HG02588 (cell line): ENCODE measurements at regions not wholly inside any gene's neighbourhood (a gene's known extent, or its start where the extent isn't known, plus 50 kb on each side); places are given as distances from the start of the nearest gene placed in this dataset.
"Not testable (repeated sequence)": the region's sequence is repeated elsewhere in the genome, so short reads cannot be mapped to it uniquely, and the experiment has no call there.

Experiments used
- ATAC-seq: cut with Tn5 transposase; IDR thresholded peaks from one replicate; pipeline ENCODE4 v1.9.1; 2021; ENCODE audit warnings: mild to moderate bottlenecking, moderate library complexity; ENCODE audit not compliant: unreplicated experiment

- no peak for ATAC-seq
These were observed 458.3 kb downstream of the MFSD1 start for GRCh38 chr3:159260049-159260662.

DNA sequence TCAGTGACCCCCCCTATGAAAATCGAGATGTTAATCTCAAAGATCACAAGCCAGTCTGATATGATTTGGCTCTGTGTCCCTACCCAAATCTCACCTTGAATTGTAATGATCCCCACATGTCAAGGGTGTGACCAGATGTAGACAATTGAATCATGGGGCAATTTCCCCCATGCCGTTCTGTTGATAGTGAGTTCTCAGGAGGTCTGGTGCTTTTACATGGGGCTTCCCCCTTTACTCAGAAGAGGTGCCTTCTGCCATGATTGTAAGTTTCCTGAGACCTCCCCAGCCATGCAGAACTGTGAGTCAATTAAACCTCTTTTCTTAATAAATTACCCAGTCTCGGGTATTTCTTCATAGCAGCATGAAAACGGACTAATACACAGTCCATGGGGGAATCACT is 459.5 kb downstream of the MFSD1 start:
- ATAC-seq = not testable (repeated sequence)

DNA sequence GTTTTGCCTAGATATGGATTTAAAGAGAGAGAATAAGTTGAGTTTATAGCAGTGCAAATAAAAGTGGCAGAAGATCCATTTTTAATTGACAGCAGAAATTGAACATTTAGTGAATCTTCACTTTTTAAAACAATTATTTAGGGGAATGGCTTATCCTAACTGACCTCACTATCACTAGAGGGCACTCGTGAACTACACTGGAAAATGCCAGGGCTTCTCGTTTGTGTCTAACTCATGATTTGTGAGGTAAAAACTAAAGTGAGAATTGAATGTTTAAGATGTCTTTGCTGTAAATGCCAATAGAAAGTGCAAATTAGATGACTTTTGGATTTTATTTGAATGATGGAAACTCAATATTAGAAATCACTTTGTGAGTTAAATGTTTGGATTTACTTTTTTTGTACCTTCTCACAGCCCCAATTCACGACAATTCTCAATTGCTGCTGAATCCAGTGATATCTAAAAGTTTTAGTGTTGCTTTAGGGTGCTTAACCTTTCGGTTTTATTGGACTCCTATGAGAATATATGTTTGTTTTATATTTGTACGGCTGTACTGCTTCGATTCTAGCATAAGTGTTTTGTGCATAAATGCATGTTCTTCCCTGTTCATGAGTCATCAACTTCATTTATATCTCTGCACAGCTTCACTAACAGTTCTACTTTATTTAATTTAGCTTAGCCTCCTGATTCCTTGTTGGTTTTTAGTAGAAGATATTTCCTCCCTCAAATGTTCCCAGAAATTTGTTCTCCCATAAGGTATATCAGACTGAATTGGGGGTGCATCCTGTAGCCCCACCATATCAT is 462.1 kb downstream of the MFSD1 start:
- ATAC-seq = no peak

DNA sequence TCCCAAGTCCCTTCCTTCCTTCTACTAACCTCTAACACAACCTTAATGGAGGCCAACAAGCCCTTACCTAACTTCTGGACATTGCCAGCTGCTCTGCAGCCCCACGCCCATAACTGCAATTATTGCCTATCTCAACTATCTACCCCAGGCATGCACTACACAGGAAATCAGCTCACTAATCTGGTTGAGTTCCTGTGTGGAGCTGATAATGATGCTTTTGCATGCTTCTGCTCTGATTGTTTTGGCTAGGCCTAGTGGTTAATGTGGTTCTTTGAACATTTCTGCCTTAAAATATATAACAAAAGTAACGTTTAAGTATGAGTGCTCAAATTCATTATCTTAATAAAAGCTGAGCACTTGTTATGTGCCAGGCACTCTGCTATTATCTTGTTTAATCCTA is 463.9 kb downstream of the MFSD1 start:
- ATAC-seq = no peak

DNA sequence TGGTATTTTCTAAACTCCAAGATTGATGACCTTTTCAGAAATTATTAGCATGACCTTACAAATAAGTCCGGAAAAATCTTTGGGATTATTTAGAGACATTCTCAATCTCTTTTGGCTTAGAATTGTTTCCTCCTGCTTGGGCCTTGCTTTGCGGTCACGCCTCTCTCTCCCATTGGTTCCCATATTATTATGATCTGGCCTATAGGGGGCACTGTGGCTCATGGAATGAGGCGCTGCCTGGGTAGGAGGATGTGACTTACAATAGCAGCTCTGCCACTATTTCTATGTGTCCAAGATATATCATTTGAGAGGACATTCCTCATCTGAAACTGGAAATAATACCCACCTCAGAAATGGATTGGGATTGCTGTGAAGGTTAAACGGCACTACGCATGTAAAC is 464.9 kb downstream of the MFSD1 start:
- ATAC-seq = no peak

GRCh38 chr3:159271799-159272512 is 470.1 kb downstream of the MFSD1 start:
- ATAC-seq = no peak

DNA sequence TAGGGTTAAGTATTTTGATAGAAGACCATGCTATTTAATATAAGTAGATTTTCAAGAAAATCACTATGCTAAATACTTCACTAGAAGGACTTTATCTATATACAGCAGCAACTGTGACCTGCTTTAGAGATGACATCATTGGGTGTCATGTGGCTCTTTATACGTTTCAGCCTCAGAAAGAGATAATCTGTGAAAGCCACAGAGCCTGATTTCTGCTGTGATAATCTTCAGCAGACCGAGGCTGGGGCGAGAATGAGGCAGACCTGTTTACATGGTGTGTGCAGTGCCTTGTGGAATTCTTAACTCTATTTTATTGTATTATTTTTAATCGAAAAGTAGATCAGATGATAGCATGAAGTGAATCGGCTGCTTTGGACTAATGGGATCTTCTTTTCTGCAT is 471.2 kb downstream of the MFSD1 start:
- no peak for ATAC-seq

- no peak for ATAC-seq
These were observed 471.8 kb downstream of the MFSD1 start for GRCh38 chr3:159273608-159274007.

DNA sequence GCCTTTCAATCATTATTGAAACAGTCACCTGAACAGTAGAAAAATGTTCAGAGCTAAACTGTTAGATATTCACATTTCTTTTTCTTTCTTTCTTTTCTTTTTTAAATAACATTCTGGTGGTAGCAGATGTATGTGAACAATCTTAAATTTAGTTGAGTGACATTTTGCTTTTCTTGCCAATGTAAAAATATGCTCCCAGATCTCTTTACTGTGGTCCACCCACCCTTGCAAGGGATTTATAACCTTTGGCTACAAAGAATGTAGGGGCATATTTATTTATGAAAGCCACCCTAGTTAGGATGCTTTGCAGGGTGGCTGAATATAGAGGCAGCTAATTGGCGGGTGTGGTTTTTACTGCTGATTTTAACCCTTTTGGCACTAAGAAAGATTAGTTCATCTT is 473.9 kb downstream of the MFSD1 start:
- ATAC-seq = no peak

DNA sequence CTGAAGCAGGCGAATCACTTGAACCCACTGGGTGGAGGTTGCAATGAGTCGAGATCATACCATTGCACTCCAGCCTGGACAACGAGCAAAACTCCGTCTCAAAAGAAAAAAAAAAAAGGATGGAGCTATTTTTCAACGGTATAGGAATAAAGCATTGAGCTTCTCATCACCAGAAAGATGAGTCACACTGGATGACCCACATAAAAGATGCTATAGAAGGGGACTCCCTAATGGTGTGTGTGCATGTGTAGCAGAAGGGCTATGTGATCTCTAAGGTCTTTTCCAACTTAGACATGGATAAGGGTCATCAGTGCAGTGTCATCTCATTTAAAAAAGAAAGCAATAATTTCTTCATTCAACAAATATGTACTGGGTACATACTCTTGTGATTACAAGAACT is 476.0 kb downstream of the MFSD1 start:
- ATAC-seq = no peak

DNA sequence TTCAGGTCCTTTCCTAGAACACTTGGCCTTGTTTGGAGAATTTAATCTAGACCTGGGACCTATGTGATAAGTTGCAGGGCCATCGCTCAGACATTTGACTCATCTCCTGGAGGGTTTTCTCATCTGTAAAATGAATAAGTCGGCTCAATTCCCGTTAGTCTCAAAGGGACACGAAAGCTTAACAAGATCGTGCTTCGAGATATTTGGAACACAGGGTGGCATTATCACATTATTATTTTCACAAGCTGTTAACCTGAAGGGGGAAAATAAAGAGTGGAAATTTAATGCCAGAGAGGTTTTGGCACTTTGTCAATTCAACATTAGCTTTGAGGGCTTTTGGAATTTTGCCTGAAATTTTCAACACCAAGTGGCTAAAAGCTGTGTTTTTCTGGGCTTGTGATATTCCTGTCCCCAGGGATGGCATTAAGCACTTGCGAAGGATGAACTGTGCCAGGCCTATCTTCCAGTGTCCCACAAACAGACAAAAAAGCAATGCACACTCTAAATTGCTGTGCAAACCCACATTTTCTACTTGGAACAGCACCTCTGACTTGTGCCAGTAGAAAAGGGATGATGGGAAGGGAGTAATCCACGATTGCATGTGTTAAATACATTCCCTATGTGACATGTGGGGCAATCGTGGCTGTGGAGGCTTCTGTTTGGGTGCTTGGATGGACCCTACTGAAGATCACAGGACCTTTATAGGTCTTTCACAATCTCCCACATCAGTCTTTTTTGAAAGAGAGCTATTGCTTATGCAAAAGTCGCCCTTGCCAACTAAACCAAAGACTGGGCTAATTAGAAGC is 478.7 kb downstream of the MFSD1 start:
- ATAC-seq = no peak

DNA sequence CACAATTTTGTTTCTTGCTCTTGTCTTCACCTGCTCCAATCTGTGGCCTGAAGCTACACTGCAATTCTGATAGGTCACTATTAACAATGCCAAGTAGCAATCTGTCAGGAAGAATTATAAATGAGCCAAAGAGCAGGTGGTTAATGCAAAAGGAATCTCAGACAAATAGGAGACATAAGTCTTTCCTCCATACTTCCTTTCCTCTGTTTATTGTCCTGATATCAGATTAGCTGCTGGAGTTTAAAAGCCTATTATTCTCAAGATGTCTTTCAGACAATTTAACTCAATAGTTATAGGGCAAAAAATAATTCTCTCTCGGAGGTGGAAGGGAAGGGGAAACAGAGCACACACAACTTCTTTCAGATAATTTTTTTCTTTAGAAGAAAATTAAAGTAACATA is 491.6 kb downstream of the MFSD1 start:
- ATAC-seq = no peak

DNA sequence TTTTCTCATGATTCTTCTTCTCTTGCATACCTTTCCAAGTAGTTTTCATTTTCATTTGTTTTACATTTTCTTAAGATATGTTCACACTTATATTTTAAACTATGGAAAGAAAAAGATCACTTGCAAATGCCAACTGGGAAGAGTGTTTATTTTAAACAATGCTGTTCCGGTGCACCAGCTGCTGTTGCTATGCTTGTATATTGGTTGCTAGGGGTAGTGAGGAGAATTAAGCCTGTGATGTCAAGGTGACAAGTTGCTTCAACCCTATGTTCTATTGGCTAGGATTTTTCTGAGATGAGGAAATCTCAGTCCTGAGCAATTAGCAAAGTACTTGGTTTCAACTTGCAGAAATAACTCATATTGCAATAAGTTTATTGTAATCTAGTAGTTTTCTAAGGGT is 500.1 kb downstream of the MFSD1 start:
- no peak for ATAC-seq

- no peak for ATAC-seq
These were observed 503.2 kb downstream of the MFSD1 start for GRCh38 chr3:159305017-159305416.

- not testable (repeated sequence) for ATAC-seq
These were observed 514.9 kb downstream of the MFSD1 start for GRCh38 chr3:159316706-159317105.

DNA sequence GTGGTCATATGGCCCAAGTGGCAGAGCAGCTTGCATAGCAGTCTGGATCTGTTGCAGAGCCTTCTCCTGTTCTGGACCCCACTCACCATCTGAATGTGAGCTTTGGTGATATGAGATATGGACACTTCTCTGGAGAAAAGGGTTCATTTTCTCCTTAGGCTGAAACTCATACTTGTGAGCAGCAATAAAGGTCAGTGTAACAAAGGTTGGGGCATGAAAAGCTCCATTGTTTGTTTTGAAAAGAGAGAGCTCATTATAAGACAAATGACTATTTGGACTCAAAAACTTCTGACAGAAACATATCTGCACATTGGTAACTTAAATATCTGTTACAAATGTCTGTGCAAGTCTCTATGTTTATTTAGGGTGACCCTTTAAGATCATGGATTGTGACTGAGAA is 517.3 kb downstream of the MFSD1 start:
- no peak for ATAC-seq

- ATAC-seq = peak; percentile 69
These were observed 520.6 kb downstream of the MFSD1 start for GRCh38 chr3:159322322-159322939.

- no peak for ATAC-seq
These were observed 522.0 kb downstream of the MFSD1 start for GRCh38 chr3:159323848-159324247.

DNA sequence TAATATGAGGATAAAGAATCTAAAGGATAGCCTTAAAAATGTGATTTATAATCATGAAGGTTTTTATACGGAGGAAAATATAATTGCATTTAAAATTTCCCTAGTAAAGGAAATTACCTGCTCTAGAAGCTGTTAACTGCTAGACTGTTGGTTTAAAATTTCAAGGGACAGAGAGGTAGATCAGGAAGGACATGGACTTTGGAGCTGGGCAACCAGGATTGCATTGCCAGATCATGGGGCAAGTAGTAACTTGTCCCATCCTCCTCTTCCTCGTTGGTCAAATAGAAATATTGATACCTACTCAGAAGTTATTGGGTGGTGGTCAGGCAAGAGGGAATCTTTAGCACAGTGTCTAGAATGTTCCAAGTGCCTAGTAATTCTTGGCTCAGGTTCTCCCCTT is 525.1 kb downstream of the MFSD1 start:
- no peak for ATAC-seq

GRCh38 chr3:159332535-159333099 is 530.8 kb downstream of the MFSD1 start:
- ATAC-seq = no peak
